Type B pancreatic cell (in vitro differentiated cells): ENCODE measurements at regions not wholly inside any gene's neighbourhood (a gene's known extent, or its start where the extent isn't known, plus 50 kb on each side); places are given as distances from the start of the nearest gene placed in this dataset.

Experiments used
- DNase-seq: peaks from one replicate; pipeline ENCODE4 v3.0.0; 2021; ENCODE audit warnings: mixed read lengths; ENCODE audit not compliant: unreplicated experiment; ENCODE audit errors: extremely low spot score
- H3K27ac Mint-ChIP-seq: 2 replicates; pipeline ENCODE4 v1.8.0; 2021; ENCODE audit warnings: mild to moderate bottlenecking, mixed read lengths
- H3K27me3 Mint-ChIP-seq: 2 replicates; pipeline ENCODE4 v1.8.0; 2021; ENCODE audit warnings: mixed read lengths
- H3K36me3 Mint-ChIP-seq: 2 replicates; pipeline ENCODE4 v1.8.0; 2021; ENCODE audit warnings: mixed read lengths
- H3K4me1 Mint-ChIP-seq: one replicate; pipeline ENCODE4 v1.8.0; 2021; ENCODE audit warnings: mixed read lengths; ENCODE audit not compliant: unreplicated experiment
- H3K4me3 Mint-ChIP-seq: 2 replicates; pipeline ENCODE4 v1.8.0; 2021; ENCODE audit warnings: mild to moderate bottlenecking, mixed read lengths
- H3K9me3 Mint-ChIP-seq: 2 replicates; pipeline ENCODE4 v1.8.0; 2021; ENCODE audit warnings: mixed read lengths
- TF ChIP-seq, protein P1 (sequence below): fragments of 200-600 bp; sonication (generic); conservative IDR thresholded peaks from 2 replicates; pipeline ENCODE4 v1.5.0; 2021; ENCODE audit warnings: antibody characterized with exemption, mild to moderate bottlenecking

GRCh38 chr5:165349735-165350134 lies 1844.3 kb downstream of the MAT2B start:
- no peak for DNase-seq
- Mint-ChIP-seq H3K27me3 (no peaks in the 10 kb centered on the region), H3K4me1 (no peaks in the 10 kb centered on the region), H3K4me3 (no peak overlapping the region), H3K27ac (no peak overlapping the region), H3K9me3 (no peaks in the 10 kb centered on the region), H3K36me3 (no peaks in the 10 kb centered on the region)
- TF ChIP-seq, protein P1, sequence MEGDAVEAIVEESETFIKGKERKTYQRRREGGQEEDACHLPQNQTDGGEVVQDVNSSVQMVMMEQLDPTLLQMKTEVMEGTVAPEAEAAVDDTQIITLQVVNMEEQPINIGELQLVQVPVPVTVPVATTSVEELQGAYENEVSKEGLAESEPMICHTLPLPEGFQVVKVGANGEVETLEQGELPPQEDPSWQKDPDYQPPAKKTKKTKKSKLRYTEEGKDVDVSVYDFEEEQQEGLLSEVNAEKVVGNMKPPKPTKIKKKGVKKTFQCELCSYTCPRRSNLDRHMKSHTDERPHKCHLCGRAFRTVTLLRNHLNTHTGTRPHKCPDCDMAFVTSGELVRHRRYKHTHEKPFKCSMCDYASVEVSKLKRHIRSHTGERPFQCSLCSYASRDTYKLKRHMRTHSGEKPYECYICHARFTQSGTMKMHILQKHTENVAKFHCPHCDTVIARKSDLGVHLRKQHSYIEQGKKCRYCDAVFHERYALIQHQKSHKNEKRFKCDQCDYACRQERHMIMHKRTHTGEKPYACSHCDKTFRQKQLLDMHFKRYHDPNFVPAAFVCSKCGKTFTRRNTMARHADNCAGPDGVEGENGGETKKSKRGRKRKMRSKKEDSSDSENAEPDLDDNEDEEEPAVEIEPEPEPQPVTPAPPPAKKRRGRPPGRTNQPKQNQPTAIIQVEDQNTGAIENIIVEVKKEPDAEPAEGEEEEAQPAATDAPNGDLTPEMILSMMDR = no peak

DNA sequence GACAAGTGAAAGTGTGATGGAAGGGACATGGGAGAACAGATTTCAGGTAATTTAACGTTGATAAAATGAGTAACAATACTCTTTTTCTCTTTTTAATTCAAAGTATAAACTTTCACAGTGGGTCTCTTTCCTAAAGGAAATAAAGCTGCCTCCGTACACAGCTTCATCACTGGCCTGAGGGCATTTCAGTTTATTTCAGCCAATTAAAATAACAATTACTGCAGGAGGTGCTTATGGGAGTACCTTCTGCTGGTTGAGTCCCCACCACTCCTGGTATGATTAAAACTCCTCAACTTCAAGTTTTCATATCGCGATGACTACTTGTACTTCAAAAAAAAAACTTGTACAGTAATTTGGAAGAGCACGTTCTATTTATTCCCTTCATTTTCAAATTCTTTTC lies 1845.9 kb downstream of the MAT2B start:
- H3K4me3 Mint-ChIP-seq = no peak overlapping the region

DNA sequence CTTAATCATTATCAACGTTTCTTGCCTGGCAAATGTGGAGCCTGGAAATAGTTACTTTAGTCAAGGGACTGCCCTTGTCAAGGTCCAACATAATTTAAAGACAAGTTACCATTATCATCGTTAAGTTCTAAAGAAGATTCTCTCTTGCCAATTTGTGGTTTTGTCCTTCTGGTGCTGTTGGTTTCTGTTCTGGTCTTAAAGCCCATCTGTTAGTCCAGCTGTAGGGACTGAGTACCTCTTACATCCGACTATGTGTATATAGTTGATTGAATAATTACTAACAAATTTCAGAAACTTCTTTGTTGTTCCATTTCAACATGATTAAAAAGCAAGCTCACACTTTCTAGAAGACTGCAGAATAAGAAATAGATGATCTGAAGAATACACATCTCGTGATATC lies 1854.9 kb downstream of the MAT2B start:
- no peak for DNase-seq
- Mint-ChIP-seq H3K4me1 (no peaks in the 10 kb centered on the region), H3K27me3 (peaks cover 11% of the 10 kb centered on the region), H3K9me3 (no peaks in the 10 kb centered on the region), H3K27ac (no peak overlapping the region), H3K36me3 (no peaks in the 10 kb centered on the region), H3K4me3 (no peak overlapping the region)
- TF ChIP-seq, protein P1 = no peak

More for the DNA sequence above, 1845.9 kb downstream of the MAT2B start:
- Mint-ChIP-seq H3K36me3 (no peaks in the 10 kb centered on the region), H3K9me3 (no peaks in the 10 kb centered on the region), H3K27me3 (no peaks in the 10 kb centered on the region), H3K27ac (no peak overlapping the region), H3K4me1 (no peaks in the 10 kb centered on the region)
- no peak for DNase-seq
- TF ChIP-seq, protein P1 = no peak

GRCh38 chr5:165360784-165361542 lies 1855.5 kb downstream of the MAT2B start:
- no peak for DNase-seq

GRCh38 chr5:165370233-165370632 lies 1864.8 kb downstream of the MAT2B start:
- peaks cover 3% of the 10 kb centered on the region for H3K27me3 Mint-ChIP-seq
- TF ChIP-seq, protein P1 = no peak
- H3K4me3 Mint-ChIP-seq = no peak overlapping the region
- no peak overlapping the region for H3K27ac Mint-ChIP-seq
- no peaks in the 10 kb centered on the region for H3K36me3 Mint-ChIP-seq
- H3K4me1 Mint-ChIP-seq = no peaks in the 10 kb centered on the region
- no peak for DNase-seq
- H3K9me3 Mint-ChIP-seq = no peaks in the 10 kb centered on the region

More at GRCh38 chr5:165360784-165361542, 1855.5 kb downstream of the MAT2B start:
- peaks cover 14% of the 10 kb centered on the region for H3K27me3 Mint-ChIP-seq
- H3K27ac Mint-ChIP-seq = no peak overlapping the region
- no peak overlapping the region for H3K4me3 Mint-ChIP-seq
- no peaks in the 10 kb centered on the region for H3K4me1 Mint-ChIP-seq
- H3K36me3 Mint-ChIP-seq = no peaks in the 10 kb centered on the region
- TF ChIP-seq, protein P1 = no peak
- H3K9me3 Mint-ChIP-seq = no peaks in the 10 kb centered on the region
